Loucy (cell line): ENCODE measurements at regions not wholly inside any gene's neighbourhood (a gene's known extent, or its start where the extent isn't known, plus 50 kb on each side); places are given as distances from the start of the nearest gene placed in this dataset.

Source experiments
- H2AFZ ChIP-seq: fragments of 200-600 bp; sonication (generic); 2 replicates; pipeline ENCODE4 v1.6.0; 2016; ENCODE audit warnings: antibody characterized with exemption, mild to moderate bottlenecking, low read length, moderate library complexity
- H3F3A ChIP-seq: fragments of 200-600 bp; 2 replicates; pipeline ENCODE4 v1.6.0; 2016; ENCODE audit warnings: antibody characterized with exemption, low read depth, mild to moderate bottlenecking
- H3K27me3 ChIP-seq: fragments of 200-600 bp; sonication (generic); 2 replicates; pipeline ENCODE4 v1.6.1; 2014; ENCODE audit warnings: low read length, mild to moderate bottlenecking; ENCODE audit not compliant: insufficient read depth, poor library complexity, severe bottlenecking
- H3K36me3 ChIP-seq: fragments of 200-600 bp; sonication (generic); 2 replicates; pipeline ENCODE4 v1.6.1; 2016; ENCODE audit warnings: low read length; ENCODE audit not compliant: insufficient read depth
- H3K4me1 ChIP-seq: fragments of 200-600 bp; sonication (generic); 2 replicates; pipeline ENCODE4 v1.5.1; 2014; ENCODE audit warnings: low read length, mild to moderate bottlenecking; ENCODE audit not compliant: insufficient read depth, poor library complexity, severe bottlenecking
- H3K4me2 ChIP-seq: fragments of 200-600 bp; sonication (generic); 2 replicates; pipeline ENCODE4 v1.6.0; 2014; ENCODE audit warnings: antibody characterized with exemption, low read length, low read depth, mild to moderate bottlenecking; ENCODE audit not compliant: poor library complexity, severe bottlenecking
- H3K4me3 ChIP-seq: fragments of 200-600 bp; sonication (generic); 2 replicates; pipeline ENCODE4 v1.5.1; 2014; ENCODE audit warnings: low read length, mild to moderate bottlenecking, mixed read lengths; ENCODE audit not compliant: poor library complexity, severe bottlenecking
- H3K79me2 ChIP-seq: fragments of 200-600 bp; sonication (generic); 2 replicates; pipeline ENCODE4 v1.6.1; 2014; ENCODE audit warnings: low read length; ENCODE audit not compliant: insufficient read depth
- H3K9ac ChIP-seq: fragments of 200-600 bp; sonication (generic); 2 replicates; pipeline ENCODE4 v1.6.0; 2014; ENCODE audit warnings: mild to moderate bottlenecking, low read depth, low read length, moderate library complexity; ENCODE audit not compliant: poor library complexity, severe bottlenecking
- H3K9me2 ChIP-seq: fragments of 200-600 bp; sonication (generic); replicated peaks from 2 replicates; pipeline ENCODE4 v1.6.1; 2016; ENCODE audit warnings: low read depth, low read length, mixed read lengths
- H3K9me3 ChIP-seq: fragments of 200-600 bp; sonication (generic); 2 replicates; pipeline ENCODE4 v1.6.1; 2014; ENCODE audit warnings: mild to moderate bottlenecking, antibody characterized with exemption, low read length, low read depth; ENCODE audit not compliant: insufficient read depth
- H4K20me1 ChIP-seq: fragments of 200-600 bp; sonication (generic); 2 replicates; pipeline ENCODE4 v1.6.0; 2014; ENCODE audit warnings: antibody characterized with exemption, low read length, mild to moderate bottlenecking; ENCODE audit not compliant: insufficient read depth, poor library complexity, severe bottlenecking
- EZH2phosphoT487 ChIP-seq: fragments of 200-600 bp; IDR thresholded peaks from 2 replicates; pipeline ENCODE4 v1.6.1; 2018; ENCODE audit warnings: antibody characterized with exemption, mild to moderate bottlenecking, moderate library complexity, borderline replicate concordance
- TF ChIP-seq, protein P1 (sequence below): fragments of 200-600 bp; sonication (generic); conservative IDR thresholded peaks from 2 replicates; pipeline ENCODE4 v1.5.1; 2014; ENCODE audit warnings: mild to moderate bottlenecking, antibody characterized with exemption, low read length

DNA sequence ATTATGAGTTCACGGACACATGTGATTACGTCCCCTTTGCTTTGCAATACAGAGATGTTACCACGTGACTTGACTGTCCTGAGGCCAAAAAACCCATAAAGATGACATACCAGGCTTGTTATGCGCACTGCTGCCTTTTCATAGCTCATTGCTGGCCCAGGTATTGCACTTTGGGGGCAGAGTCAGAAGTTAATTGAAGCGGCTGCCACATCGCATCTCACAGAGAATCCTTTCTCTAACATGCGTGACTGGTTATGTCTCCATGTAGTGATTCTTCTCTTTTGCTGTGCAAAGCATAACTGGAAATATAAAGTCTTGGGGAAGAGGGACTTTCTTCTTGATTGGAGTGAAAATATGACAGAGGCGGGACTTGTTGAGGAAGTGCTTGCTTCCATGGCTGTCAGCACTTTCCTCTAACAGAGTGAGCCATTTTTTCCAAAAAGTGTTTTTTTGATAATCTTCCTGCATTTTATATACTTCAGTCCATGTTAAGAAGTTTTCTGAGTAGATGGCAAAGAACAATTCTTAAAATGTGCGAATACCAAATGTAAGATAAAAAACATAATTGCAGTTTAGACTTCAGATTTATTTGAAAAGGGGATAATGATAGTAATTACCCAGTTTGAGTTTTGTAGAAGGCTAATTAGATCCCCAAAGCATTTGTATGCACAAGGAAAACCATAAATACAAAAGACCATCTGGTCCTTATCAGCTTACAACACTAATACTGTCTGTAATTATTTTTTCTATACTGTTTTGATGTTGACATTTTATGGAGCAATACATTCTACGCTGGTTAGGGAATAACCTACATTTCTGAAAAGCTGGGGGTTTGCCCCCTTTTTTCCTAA is 324.6 kb upstream of the MTNR1B start:
- H3K4me3 ChIP-seq: no peak overlapping the region
- no peaks in the 10 kb centered on the region for H4K20me1 ChIP-seq
- no peaks in the 10 kb centered on the region for H3K27me3 ChIP-seq
- H3F3A ChIP-seq: no peaks in the 10 kb centered on the region
- no peaks in the 10 kb centered on the region; the same call in 1 of the 2 replicates for H3K9me2 ChIP-seq
- no peaks in the 10 kb centered on the region for H3K4me1 ChIP-seq
- no peak overlapping the region for H2AFZ ChIP-seq
- H3K9me3 ChIP-seq: no peaks in the 10 kb centered on the region
- no peak for TF ChIP-seq EZH2phosphoT487
- TF ChIP-seq, protein P1, sequence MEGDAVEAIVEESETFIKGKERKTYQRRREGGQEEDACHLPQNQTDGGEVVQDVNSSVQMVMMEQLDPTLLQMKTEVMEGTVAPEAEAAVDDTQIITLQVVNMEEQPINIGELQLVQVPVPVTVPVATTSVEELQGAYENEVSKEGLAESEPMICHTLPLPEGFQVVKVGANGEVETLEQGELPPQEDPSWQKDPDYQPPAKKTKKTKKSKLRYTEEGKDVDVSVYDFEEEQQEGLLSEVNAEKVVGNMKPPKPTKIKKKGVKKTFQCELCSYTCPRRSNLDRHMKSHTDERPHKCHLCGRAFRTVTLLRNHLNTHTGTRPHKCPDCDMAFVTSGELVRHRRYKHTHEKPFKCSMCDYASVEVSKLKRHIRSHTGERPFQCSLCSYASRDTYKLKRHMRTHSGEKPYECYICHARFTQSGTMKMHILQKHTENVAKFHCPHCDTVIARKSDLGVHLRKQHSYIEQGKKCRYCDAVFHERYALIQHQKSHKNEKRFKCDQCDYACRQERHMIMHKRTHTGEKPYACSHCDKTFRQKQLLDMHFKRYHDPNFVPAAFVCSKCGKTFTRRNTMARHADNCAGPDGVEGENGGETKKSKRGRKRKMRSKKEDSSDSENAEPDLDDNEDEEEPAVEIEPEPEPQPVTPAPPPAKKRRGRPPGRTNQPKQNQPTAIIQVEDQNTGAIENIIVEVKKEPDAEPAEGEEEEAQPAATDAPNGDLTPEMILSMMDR: no peak
- no peak overlapping the region for H3K4me2 ChIP-seq
- H3K9ac ChIP-seq: no peak overlapping the region
- H3K79me2 ChIP-seq: no peaks in the 10 kb centered on the region
- H3K36me3 ChIP-seq: no peaks in the 10 kb centered on the region

DNA sequence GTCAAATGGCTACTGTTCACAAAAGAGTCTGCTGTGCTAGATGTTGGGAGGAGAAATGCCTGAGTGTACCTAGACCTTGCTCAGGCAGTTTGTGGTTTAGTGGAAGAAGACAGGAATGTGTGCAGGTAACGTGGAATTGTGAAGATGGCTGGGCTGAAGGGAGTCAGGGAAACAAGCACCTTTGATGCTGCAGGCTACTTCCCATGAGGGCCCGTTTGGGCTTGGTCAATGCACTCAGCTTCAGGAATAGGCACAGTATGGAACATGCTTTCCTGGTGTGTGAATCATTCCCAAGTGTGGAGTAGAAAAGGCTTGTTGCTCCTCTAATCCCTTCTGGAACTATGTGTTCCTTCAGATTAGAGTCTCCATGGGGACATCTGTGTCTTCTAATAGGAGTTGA is 318.3 kb upstream of the MTNR1B start:
- Histone ChIP-seq H3K4me2 (no peak overlapping the region), H3K79me2 (no peaks in the 10 kb centered on the region), H3K4me1 (peaks cover 1% of the 10 kb centered on the region), H3K36me3 (no peaks in the 10 kb centered on the region), H2AFZ (no peak overlapping the region), H3K27me3 (no peaks in the 10 kb centered on the region), H3K9me2 (no peaks in the 10 kb centered on the region), H3K4me3 (no peak overlapping the region), H3K9ac (no peak overlapping the region), H4K20me1 (no peaks in the 10 kb centered on the region), H3F3A (no peaks in the 10 kb centered on the region), H3K9me3 (no peaks in the 10 kb centered on the region)
- TF ChIP-seq EZH2phosphoT487: no peak
- TF ChIP-seq, protein P1: no peak

GRCh38 chr11:92653454-92653853 is 316.0 kb upstream of the MTNR1B start:
- no peaks in the 10 kb centered on the region for H3K36me3 ChIP-seq
- no peaks in the 10 kb centered on the region for H4K20me1 ChIP-seq
- H3K27me3 ChIP-seq: no peaks in the 10 kb centered on the region
- peaks cover 11% of the 10 kb centered on the region for H3K4me1 ChIP-seq
- no peaks in the 10 kb centered on the region for H3F3A ChIP-seq
- H2AFZ ChIP-seq: no peak overlapping the region
- no peak overlapping the region for H3K4me3 ChIP-seq
- no peak overlapping the region for H3K9ac ChIP-seq
- H3K79me2 ChIP-seq: no peaks in the 10 kb centered on the region
- TF ChIP-seq, protein P1: no peak
- no peak for TF ChIP-seq EZH2phosphoT487
- H3K4me2 ChIP-seq: no peak overlapping the region
- H3K9me2 ChIP-seq: no peaks in the 10 kb centered on the region
- H3K9me3 ChIP-seq: no peaks in the 10 kb centered on the region
